BE2C (cell line): ENCODE measurements at regions not wholly inside any gene's neighbourhood (a gene's known extent, or its start where the extent isn't known, plus 50 kb on each side); places are given as distances from the start of the nearest gene placed in this dataset.

Source experiments
- DNase-seq: peaks from one replicate; pipeline ENCODE4 v3.0.0-alpha.2; 2020
- H3K27me3 ChIP-seq: fragments of 250-450 bp; sonication (Bioruptor Pico); 2 replicates; pipeline ENCODE4 v1.5.1; 2020; ENCODE audit warnings: mild to moderate bottlenecking
- H3K36me3 ChIP-seq: fragments of 250-450 bp; sonication (Bioruptor Pico); 2 replicates; pipeline ENCODE4 v1.5.1; 2020; ENCODE audit warnings: mild to moderate bottlenecking
- H3K4me1 ChIP-seq: fragments of 250-450 bp; sonication (Bioruptor Pico); 2 replicates; pipeline ENCODE4 v1.5.1; 2020
- H3K4me3 ChIP-seq: 2 replicates; pipeline ENCODE4 v1.5.1; 2011; ENCODE audit warnings: low read depth, low read length
- H3K9me3 ChIP-seq: fragments of 250-450 bp; sonication (Bioruptor Pico); 2 replicates; pipeline ENCODE4 v1.5.1; 2020
- CTCF ChIP-seq: IDR thresholded peaks from 2 replicates; pipeline ENCODE4 v1.5.1; 2012; ENCODE audit warnings: mild to moderate bottlenecking, low read depth, low read length

DNA sequence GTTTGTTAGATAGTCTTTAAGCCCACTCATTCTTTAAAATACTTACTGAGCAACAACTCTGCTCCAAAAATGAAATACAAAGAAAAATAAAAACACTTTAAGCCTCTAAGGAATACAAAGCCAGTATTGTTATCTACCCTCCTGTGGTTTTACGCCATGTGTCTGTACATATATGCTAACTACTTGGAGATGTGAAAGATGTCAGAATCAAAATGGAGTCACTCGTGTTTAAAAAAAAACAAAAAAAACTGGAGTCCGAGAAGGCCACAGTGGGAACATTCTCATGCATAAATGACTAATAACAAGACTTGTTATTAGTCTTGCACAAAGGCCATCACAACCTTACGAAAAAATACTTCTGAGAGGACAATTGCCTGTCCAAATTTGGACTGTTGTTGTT lies 393.1 kb downstream of the TBC1D4 start:
- no peak overlapping the region for H3K4me3 ChIP-seq
- DNase-seq: no peak
- no peaks in the 10 kb centered on the region for H3K9me3 ChIP-seq
- no peak for TF ChIP-seq CTCF
- no peaks in the 10 kb centered on the region for H3K36me3 ChIP-seq
- no peaks in the 10 kb centered on the region for H3K4me1 ChIP-seq
- H3K27me3 ChIP-seq: no peaks in the 10 kb centered on the region

- no peak overlapping the region for H3K4me3 ChIP-seq
- no peaks in the 10 kb centered on the region for H3K4me1 ChIP-seq
- H3K9me3 ChIP-seq: no peaks in the 10 kb centered on the region
- no peak for DNase-seq
- H3K27me3 ChIP-seq: no peaks in the 10 kb centered on the region
- H3K36me3 ChIP-seq: no peaks in the 10 kb centered on the region
- no peak for TF ChIP-seq CTCF
These were observed 402.7 kb downstream of the TBC1D4 start for GRCh38 chr13:75079226-75079625.

GRCh38 chr13:75076476-75076875 lies 405.5 kb downstream of the TBC1D4 start:
- DNase-seq: no peak
- Histone ChIP-seq H3K27me3 (no peaks in the 10 kb centered on the region), H3K4me1 (no peaks in the 10 kb centered on the region), H3K4me3 (no peak overlapping the region), H3K36me3 (no peaks in the 10 kb centered on the region), H3K9me3 (no peaks in the 10 kb centered on the region)
- no peak for TF ChIP-seq CTCF

GRCh38 chr13:75073786-75074185 lies 408.2 kb downstream of the TBC1D4 start:
- Histone ChIP-seq H3K4me3 (no peak overlapping the region), H3K36me3 (no peaks in the 10 kb centered on the region), H3K9me3 (no peaks in the 10 kb centered on the region), H3K27me3 (no peaks in the 10 kb centered on the region), H3K4me1 (peaks cover 3% of the 10 kb centered on the region; the same call in 1 of the 2 replicates)
- no peak for DNase-seq
- no peak for TF ChIP-seq CTCF

GRCh38 chr13:75072891-75073290 lies 409.1 kb downstream of the TBC1D4 start:
- peaks cover 3% of the 10 kb centered on the region; the same call in 1 of the 2 replicates for H3K4me1 ChIP-seq
- no peak overlapping the region for H3K4me3 ChIP-seq
- no peaks in the 10 kb centered on the region for H3K27me3 ChIP-seq
- DNase-seq: no peak
- no peak for TF ChIP-seq CTCF
- H3K36me3 ChIP-seq: no peaks in the 10 kb centered on the region
- no peaks in the 10 kb centered on the region for H3K9me3 ChIP-seq

DNA sequence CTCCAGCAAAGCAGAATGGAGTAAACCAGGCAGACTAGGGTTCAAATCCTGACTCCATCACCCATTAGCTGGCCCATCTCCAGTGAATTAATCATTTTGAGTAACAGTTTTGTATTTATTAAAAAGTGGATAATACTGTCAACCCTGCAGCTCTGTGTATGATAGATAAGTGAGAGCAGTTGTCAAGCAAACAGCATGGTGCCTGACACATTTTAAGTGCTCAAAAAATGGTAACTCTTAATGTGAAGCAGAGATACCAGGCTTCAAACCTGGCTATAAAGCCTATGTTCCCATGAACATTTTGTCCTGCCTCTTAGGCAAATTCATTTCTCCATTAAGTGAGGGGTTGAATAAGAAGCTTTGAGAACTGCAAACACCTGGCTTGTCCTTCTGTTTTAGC lies 409.6 kb downstream of the TBC1D4 start:
- no peak overlapping the region for H3K4me3 ChIP-seq
- no peak for TF ChIP-seq CTCF
- H3K9me3 ChIP-seq: no peaks in the 10 kb centered on the region
- H3K27me3 ChIP-seq: no peaks in the 10 kb centered on the region
- H3K4me1 ChIP-seq: peaks cover 3% of the 10 kb centered on the region; the same call in 1 of the 2 replicates
- no peaks in the 10 kb centered on the region for H3K36me3 ChIP-seq
- DNase-seq: no peak
